Neural cell (in vitro differentiated cells): ENCODE measurements at regions not wholly inside any gene's neighbourhood (a gene's known extent, or its start where the extent isn't known, plus 50 kb on each side); places are given as distances from the start of the nearest gene placed in this dataset.

Experiments
- CTCF ChIP-seq: fragments of 450-650 bp; IDR thresholded peaks from 2 replicates; pipeline ENCODE4 v1.5.1; 2014; ENCODE audit warnings: antibody characterized with exemption, mild to moderate bottlenecking, moderate library complexity; ENCODE audit not compliant: poor library complexity, severe bottlenecking
- EZH2 ChIP-seq: fragments of 200-600, 300-800 bp; shearing (Covaris generic), sonication (generic); IDR thresholded peaks from 2 replicates; pipeline ENCODE4 v1.6.1; 2014; ENCODE audit warnings: antibody characterized with exemption, low read length, borderline replicate concordance, mild to moderate bottlenecking; ENCODE audit not compliant: insufficient read depth, poor library complexity, severe bottlenecking
- POLR2AphosphoS5 ChIP-seq: IDR thresholded peaks from 2 replicates; pipeline ENCODE4 v1.6.1; 2012
- RAD21 ChIP-seq: fragments of 450-650 bp; conservative IDR thresholded peaks from 2 replicates; pipeline ENCODE4 v1.6.1; 2014; ENCODE audit warnings: antibody characterized with exemption, mild to moderate bottlenecking, moderate library complexity

- TF ChIP-seq RAD21 = no peak
- TF ChIP-seq EZH2 = no peak
- no peak for TF ChIP-seq CTCF
- TF ChIP-seq POLR2AphosphoS5 = no peak
Measured at GRCh38 chr4:28004520-28004919, 1143.9 kb downstream of the STIM2 start.
